ENCODE measurements at regions not wholly inside any gene's neighbourhood (a gene's known extent, or its start where the extent isn't known, plus 50 kb on each side); places are given as distances from the start of the nearest gene placed in this dataset.

DNA sequence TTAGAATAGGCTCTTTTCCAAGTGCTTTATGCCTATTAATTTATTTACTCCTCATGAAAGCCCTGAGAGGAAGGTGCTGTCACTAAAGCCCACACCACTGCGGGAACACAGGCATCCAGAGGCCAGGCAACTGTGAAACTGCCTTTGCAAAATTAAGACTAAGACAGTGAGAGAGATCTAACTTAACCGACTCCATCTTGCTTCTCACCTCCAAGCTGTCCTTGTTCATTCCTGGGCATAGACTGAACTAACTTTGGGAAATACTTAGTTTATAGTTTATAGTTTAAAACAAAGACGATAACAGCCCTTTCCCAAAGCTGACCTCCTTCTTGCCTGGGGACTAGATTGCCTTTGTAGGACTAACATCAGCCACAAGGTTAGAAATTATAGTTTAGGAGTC lies 80.1 kb downstream of the RSPH3 start:
- TF ChIP-seq CTCF (IDR thresholded peaks at IDR 0.05) (no peak), POLR2A (IDR thresholded peaks at IDR 0.05) (no peak)

All from Peyer's patch (tissue), 4 donors.